ENCODE measurements at regions not wholly inside any gene's neighbourhood (a gene's known extent, or its start where the extent isn't known, plus 50 kb on each side); places are given as distances from the start of the nearest gene placed in this dataset.

GRCh38 chr2:104462731-104463130, 391.2 kb upstream of the POU3F3 start:
- TF ChIP-seq ZNF501 (tag by site-specific recombination; IDR thresholded peaks at IDR 0.05) (no peak), REST (tag by site-specific recombination; IDR thresholded peaks at IDR 0.05) (no peak), GLIS2 (tag by site-specific recombination; IDR thresholded peaks at IDR 0.05) (no peak), CTCF (tag by site-specific recombination; IDR thresholded peaks at IDR 0.05) (no peak), ZSCAN5A (tag by site-specific recombination; IDR thresholded peaks at IDR 0.05) (no peak), ZNF600 (tag by site-specific recombination; IDR thresholded peaks at IDR 0.05) (no peak), PBX3 (CRISPR knock-in tag; IDR thresholded peaks at IDR 0.05) (no peak), ZNF558 (tag by site-specific recombination; IDR thresholded peaks at IDR 0.05) (no peak), HOXC10 (CRISPR knock-in tag; IDR thresholded peaks at IDR 0.05) (no peak), ZBTB8A (tag by site-specific recombination; IDR thresholded peaks at IDR 0.05) (no peak), PRDM10 (tag by site-specific recombination; IDR thresholded peaks at IDR 0.05) (no peak), PATZ1 (tag by site-specific recombination; IDR thresholded peaks at IDR 0.05) (no peak), ZSCAN23 (tag by site-specific recombination; IDR thresholded peaks at IDR 0.05) (no peak)
